Nephron (organoid): ENCODE measurements at regions not wholly inside any gene's neighbourhood (a gene's known extent, or its start where the extent isn't known, plus 50 kb on each side); places are given as distances from the start of the nearest gene placed in this dataset.

Experiments
- H3K27ac Mint-ChIP-seq, 3 experiments: 2 replicates each; pipeline ENCODE4 v1.8.0; 2020; ENCODE audit warnings: mixed read lengths in 3 of 3, mild to moderate bottlenecking in 2 of 3, moderate library complexity in 1 of 3
- H3K27me3 Mint-ChIP-seq: 2 replicates; pipeline ENCODE4 v1.8.0; 2021; ENCODE audit warnings: low read depth, mild to moderate bottlenecking, moderate library complexity, mixed read lengths
- H3K36me3 Mint-ChIP-seq: 2 replicates; pipeline ENCODE4 v1.8.0; 2020; ENCODE audit warnings: low read depth, mixed read lengths
- H3K4me1 Mint-ChIP-seq: 2 replicates; pipeline ENCODE4 v1.8.0; 2020; ENCODE audit warnings: mixed read lengths
- H3K4me3 Mint-ChIP-seq, 3 experiments: 2 replicates each; pipeline ENCODE4 v1.8.0; 2020; ENCODE audit warnings: mild to moderate bottlenecking in 3 of 3, mixed read lengths in 3 of 3, moderate library complexity in 2 of 3
- H3K9me3 Mint-ChIP-seq: 2 replicates; pipeline ENCODE4 v1.8.0; 2020; ENCODE audit warnings: mixed read lengths
- CTCF ChIP-seq, 3 experiments: fragments of 200-600 bp; sonication (generic); IDR thresholded peaks; one replicate each; pipeline ENCODE4 v1.5.0; 2021; ENCODE audit warnings: antibody characterized with exemption in 3 of 3; ENCODE audit not compliant: unreplicated experiment in 3 of 3

- Mint-ChIP-seq H3K9me3 (no peaks in the 10 kb centered on the region), H3K4me3 (no peak overlapping the region), H3K4me1 (no peaks in the 10 kb centered on the region), H3K27me3 (no peaks in the 10 kb centered on the region), H3K36me3 (no peaks in the 10 kb centered on the region), H3K27ac (no peak overlapping the region)
- TF ChIP-seq CTCF (IDR thresholded peaks at IDR 0.05; ENCODE audit: unreplicated experiment in 3 of 3) = no peak
Observed at GRCh38 chr5:87574106-87574505, 161.4 kb upstream of the CCNH start.

DNA sequence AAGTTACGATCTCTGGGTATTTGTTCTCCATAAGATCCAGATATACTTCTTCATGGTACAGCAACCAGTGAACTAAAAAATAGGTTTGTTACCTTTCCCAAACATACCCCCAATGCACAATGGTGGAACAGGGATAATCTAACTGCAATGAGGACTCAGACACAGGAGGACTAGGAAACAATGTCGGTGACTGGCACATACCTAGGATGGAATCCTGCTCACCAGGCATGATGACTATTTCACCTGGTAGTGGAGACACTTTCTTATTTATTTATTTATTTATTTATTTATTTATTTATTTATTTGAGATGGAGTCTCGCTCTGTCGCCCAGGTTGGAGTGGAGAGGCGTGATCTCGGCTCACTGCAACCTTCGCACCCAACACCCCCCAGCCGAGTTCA is 159.9 kb upstream of the CCNH start:
- Mint-ChIP-seq H3K27ac (no peak overlapping the region), H3K9me3 (no peaks in the 10 kb centered on the region), H3K36me3 (no peaks in the 10 kb centered on the region), H3K27me3 (no peaks in the 10 kb centered on the region), H3K4me1 (no peaks in the 10 kb centered on the region), H3K4me3 (no peak overlapping the region)
- no peak for TF ChIP-seq CTCF (IDR thresholded peaks at IDR 0.05; ENCODE audit: unreplicated experiment in 3 of 3)

- Mint-ChIP-seq H3K4me1 (no peaks in the 10 kb centered on the region), H3K36me3 (no peaks in the 10 kb centered on the region), H3K9me3 (no peaks in the 10 kb centered on the region), H3K4me3 (no peak overlapping the region), H3K27me3 (no peaks in the 10 kb centered on the region), H3K27ac (no peak overlapping the region)
- TF ChIP-seq CTCF (IDR thresholded peaks at IDR 0.05; ENCODE audit: unreplicated experiment in 3 of 3) = no peak
Observed at GRCh38 chr5:87572090-87572489, 159.4 kb upstream of the CCNH start.

DNA sequence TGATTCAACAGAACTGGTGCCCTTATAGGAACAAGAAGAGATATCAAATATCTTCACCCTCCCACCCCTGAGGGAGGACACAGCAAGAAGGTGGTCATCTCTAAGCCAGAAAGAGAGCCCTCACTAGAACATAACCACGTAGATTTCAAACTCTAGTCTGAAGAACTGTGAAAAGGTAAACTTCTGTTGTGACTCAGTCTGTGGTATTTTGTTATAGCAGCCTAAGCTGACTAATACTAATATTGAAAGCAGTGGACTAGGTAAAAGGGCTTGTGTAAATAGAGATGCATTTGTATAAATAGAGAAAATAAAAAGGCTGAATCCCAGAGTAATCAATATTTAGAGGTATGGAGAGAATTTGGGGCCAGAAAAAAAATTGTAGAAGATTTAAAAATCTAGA is 157.6 kb upstream of the CCNH start:
- Mint-ChIP-seq H3K4me1 (no peaks in the 10 kb centered on the region), H3K36me3 (no peaks in the 10 kb centered on the region)

GRCh38 chr5:87562068-87562467 is 149.3 kb upstream of the CCNH start:
- H3K9me3 Mint-ChIP-seq = peaks cover 3% of the 10 kb centered on the region
- no peaks in the 10 kb centered on the region for H3K4me1 Mint-ChIP-seq
- H3K36me3 Mint-ChIP-seq = no peaks in the 10 kb centered on the region
- no peak overlapping the region for H3K27ac Mint-ChIP-seq
- no peak overlapping the region for H3K4me3 Mint-ChIP-seq
- no peak for TF ChIP-seq CTCF (IDR thresholded peaks at IDR 0.05; ENCODE audit: unreplicated experiment in 3 of 3)
- no peaks in the 10 kb centered on the region for H3K27me3 Mint-ChIP-seq

More for the DNA sequence above, 157.6 kb upstream of the CCNH start:
- Mint-ChIP-seq H3K4me3 (no peak overlapping the region), H3K9me3 (no peaks in the 10 kb centered on the region), H3K27ac (no peak overlapping the region), H3K27me3 (no peaks in the 10 kb centered on the region)
- no peak for TF ChIP-seq CTCF (IDR thresholded peaks at IDR 0.05; ENCODE audit: unreplicated experiment in 3 of 3)

DNA sequence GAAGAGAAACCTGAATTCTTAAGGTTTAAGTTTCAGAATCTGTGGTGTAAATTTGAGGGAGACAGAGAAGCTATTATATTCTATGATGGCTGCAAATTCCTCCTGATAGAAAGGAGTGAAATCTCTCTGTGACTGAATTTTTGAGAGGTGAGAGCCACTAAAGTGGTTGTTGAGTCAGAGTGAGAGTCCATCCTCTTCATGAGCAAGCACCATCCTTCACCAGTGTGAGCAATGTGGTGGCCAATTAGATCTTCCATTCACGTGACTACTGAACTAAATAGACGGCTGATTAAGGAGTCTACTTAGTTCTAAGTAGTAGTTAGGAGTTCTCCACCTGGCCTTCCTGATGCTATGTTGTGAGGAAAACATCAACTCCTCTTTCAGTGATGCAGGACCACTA is 147.8 kb upstream of the CCNH start:
- H3K4me1 Mint-ChIP-seq = no peaks in the 10 kb centered on the region
- peaks cover 3% of the 10 kb centered on the region for H3K9me3 Mint-ChIP-seq
- no peak overlapping the region for H3K4me3 Mint-ChIP-seq
- H3K27me3 Mint-ChIP-seq = no peaks in the 10 kb centered on the region
- no peaks in the 10 kb centered on the region for H3K36me3 Mint-ChIP-seq
- H3K27ac Mint-ChIP-seq = no peak overlapping the region
- no peak for TF ChIP-seq CTCF (IDR thresholded peaks at IDR 0.05; ENCODE audit: unreplicated experiment in 3 of 3)
